ENCODE measurements at regions not wholly inside any gene's neighbourhood (a gene's known extent, or its start where the extent isn't known, plus 50 kb on each side); places are given as distances from the start of the nearest gene placed in this dataset.

- Mint-ChIP-seq H3K4me1 (no peaks in the 10 kb centered on the region), H3K27me3 (ENCODE audit: low read depth) (peaks cover 2% of the 10 kb centered on the region), H3K9me3 (peaks cover 5% of the 10 kb centered on the region), H3K4me3 (no peak overlapping the region), H3K27ac (ENCODE audit: unreplicated experiment) (no peak overlapping the region), H3K36me3 (ENCODE audit: low read depth) (no peaks in the 10 kb centered on the region)
- no peak for TF ChIP-seq CTCF (conservative IDR thresholded peaks at IDR 0.05)
- DNase-seq (ENCODE audit: low read depth, low spot score) = no peak
Measured at GRCh38 chrX:116824785-116825184, 362.0 kb upstream of the CT83 start.

GRCh38 chrX:116823677-116824076, 360.9 kb upstream of the CT83 start:
- H3K27ac Mint-ChIP-seq (ENCODE audit: unreplicated experiment) = no peak overlapping the region
- no peaks in the 10 kb centered on the region for H3K36me3 Mint-ChIP-seq (ENCODE audit: low read depth)
- no peak for DNase-seq (ENCODE audit: low read depth, low spot score)
- peaks cover 5% of the 10 kb centered on the region for H3K27me3 Mint-ChIP-seq (ENCODE audit: low read depth)
- H3K4me3 Mint-ChIP-seq = no peak overlapping the region
- no peaks in the 10 kb centered on the region for H3K4me1 Mint-ChIP-seq
- H3K9me3 Mint-ChIP-seq = peaks cover 5% of the 10 kb centered on the region
- no peak for TF ChIP-seq CTCF (conservative IDR thresholded peaks at IDR 0.05)

- H3K4me3 Mint-ChIP-seq = no peak overlapping the region
- DNase-seq (ENCODE audit: low read depth, low spot score) = no peak
- no peaks in the 10 kb centered on the region for H3K36me3 Mint-ChIP-seq (ENCODE audit: low read depth)
- no peaks in the 10 kb centered on the region for H3K4me1 Mint-ChIP-seq
- no peak for TF ChIP-seq CTCF (conservative IDR thresholded peaks at IDR 0.05)
- no peaks in the 10 kb centered on the region for H3K9me3 Mint-ChIP-seq
- no peaks in the 10 kb centered on the region for H3K27me3 Mint-ChIP-seq (ENCODE audit: low read depth)
- H3K27ac Mint-ChIP-seq (ENCODE audit: unreplicated experiment) = no peak overlapping the region
Measured at GRCh38 chrX:116806288-116806802, 343.6 kb upstream of the CT83 start.

GRCh38 chrX:116801943-116802342, 339.2 kb upstream of the CT83 start:
- Mint-ChIP-seq H3K9me3 (peaks cover 4% of the 10 kb centered on the region), H3K27ac (ENCODE audit: unreplicated experiment) (no peak overlapping the region), H3K27me3 (ENCODE audit: low read depth) (no peaks in the 10 kb centered on the region), H3K4me3 (no peak overlapping the region), H3K36me3 (ENCODE audit: low read depth) (no peaks in the 10 kb centered on the region), H3K4me1 (no peaks in the 10 kb centered on the region)
- DNase-seq (ENCODE audit: low read depth, low spot score) = no peak
- TF ChIP-seq CTCF (conservative IDR thresholded peaks at IDR 0.05) = no peak

GRCh38 chrX:116781926-116782325, 319.1 kb upstream of the CT83 start:
- H3K27me3 Mint-ChIP-seq (ENCODE audit: low read depth) = peaks cover 2% of the 10 kb centered on the region
- H3K4me1 Mint-ChIP-seq = no peaks in the 10 kb centered on the region
- H3K27ac Mint-ChIP-seq (ENCODE audit: unreplicated experiment) = no peak overlapping the region
- no peak overlapping the region for H3K4me3 Mint-ChIP-seq
- DNase-seq (ENCODE audit: low read depth, low spot score) = no peak
- H3K9me3 Mint-ChIP-seq = peaks cover 6% of the 10 kb centered on the region
- no peak for TF ChIP-seq CTCF (conservative IDR thresholded peaks at IDR 0.05)
- H3K36me3 Mint-ChIP-seq (ENCODE audit: low read depth) = peaks cover 5% of the 10 kb centered on the region

- H3K9me3 Mint-ChIP-seq = peaks cover 4% of the 10 kb centered on the region
- no peaks in the 10 kb centered on the region for H3K4me1 Mint-ChIP-seq
- no peak for DNase-seq (ENCODE audit: low read depth, low spot score)
- TF ChIP-seq CTCF (conservative IDR thresholded peaks at IDR 0.05) = no peak
- no peaks in the 10 kb centered on the region for H3K36me3 Mint-ChIP-seq (ENCODE audit: low read depth)
- H3K27me3 Mint-ChIP-seq (ENCODE audit: low read depth) = no peaks in the 10 kb centered on the region
- H3K27ac Mint-ChIP-seq (ENCODE audit: unreplicated experiment) = no peak overlapping the region
- H3K4me3 Mint-ChIP-seq = no peak overlapping the region
Measured at GRCh38 chrX:116757491-116757890, 294.7 kb upstream of the CT83 start.

All from neural crest cell (in vitro differentiated cells).